Left lung (tissue), 4 donors: ENCODE measurements at regions not wholly inside any gene's neighbourhood (a gene's known extent, or its start where the extent isn't known, plus 50 kb on each side); places are given as distances from the start of the nearest gene placed in this dataset.

Source experiments
- ATAC-seq: fragments of 200-7000 bp; cut with Tn5 transposase; one replicate; pipeline ENCODE4 v1.9.1; 2020; ENCODE audit warnings: moderate library complexity
- DNase-seq, 4 donors: peaks; one replicate each; pipeline ENCODE4 v3.0.0-alpha.2; 2013 to 2020
- H3K27ac ChIP-seq, 2 donors: fragments of 200-600 bp; sonication (generic) in 1 of 2; one replicate each; pipeline versions ENCODE4 v1.5.0 to v1.8.0; 2020 to 2021
- H3K27me3 ChIP-seq, 2 donors: fragments of 200-600 bp; sonication (generic) in 1 of 2; one replicate each; pipeline versions ENCODE4 v1.5.0 to v1.8.0; 2020 to 2021
- H3K36me3 ChIP-seq, 2 donors: fragments of 200-600 bp; sonication (generic) in 1 of 2; one replicate each; pipeline versions ENCODE4 v1.5.0 to v1.8.0; 2020 to 2021
- H3K4me1 ChIP-seq, 2 donors: fragments of 200-600 bp; one replicate each; pipeline ENCODE4 v1.8.0; 2021
- H3K4me3 ChIP-seq, 2 donors: fragments of 200-600 bp; sonication (generic) in 1 of 2; one replicate each; pipeline versions ENCODE4 v1.5.0 to v1.8.0; 2020 to 2021; ENCODE audit warnings: mild to moderate bottlenecking in 1 of 2
- H3K9me3 ChIP-seq, 2 donors: fragments of 200-600 bp; sonication (generic) in 1 of 2; one replicate each; pipeline versions ENCODE4 v1.5.0 to v1.8.0; 2020 to 2021
- intact Hi-C, 2 donors: fragments of 100-400 bp; cut with DNase I; formaldehyde crosslinking; loops; one replicate each; pipeline versions ENCODE4 v1.11.2 to v1.14.2; 2022
- TF ChIP-seq, protein P1 (sequence below), 2 donors: fragments of 200-600 bp; sonication (generic) in 1 of 2; IDR thresholded peaks; one replicate each; pipeline versions ENCODE4 v1.5.0 to v1.8.0; 2021; ENCODE audit warnings: antibody characterized with exemption in 2 of 2
- donor health status: DM: no; HTN: yes; CAD: no.
- donor health status: DM: no; HTN: no; CAD: no.

DNA sequence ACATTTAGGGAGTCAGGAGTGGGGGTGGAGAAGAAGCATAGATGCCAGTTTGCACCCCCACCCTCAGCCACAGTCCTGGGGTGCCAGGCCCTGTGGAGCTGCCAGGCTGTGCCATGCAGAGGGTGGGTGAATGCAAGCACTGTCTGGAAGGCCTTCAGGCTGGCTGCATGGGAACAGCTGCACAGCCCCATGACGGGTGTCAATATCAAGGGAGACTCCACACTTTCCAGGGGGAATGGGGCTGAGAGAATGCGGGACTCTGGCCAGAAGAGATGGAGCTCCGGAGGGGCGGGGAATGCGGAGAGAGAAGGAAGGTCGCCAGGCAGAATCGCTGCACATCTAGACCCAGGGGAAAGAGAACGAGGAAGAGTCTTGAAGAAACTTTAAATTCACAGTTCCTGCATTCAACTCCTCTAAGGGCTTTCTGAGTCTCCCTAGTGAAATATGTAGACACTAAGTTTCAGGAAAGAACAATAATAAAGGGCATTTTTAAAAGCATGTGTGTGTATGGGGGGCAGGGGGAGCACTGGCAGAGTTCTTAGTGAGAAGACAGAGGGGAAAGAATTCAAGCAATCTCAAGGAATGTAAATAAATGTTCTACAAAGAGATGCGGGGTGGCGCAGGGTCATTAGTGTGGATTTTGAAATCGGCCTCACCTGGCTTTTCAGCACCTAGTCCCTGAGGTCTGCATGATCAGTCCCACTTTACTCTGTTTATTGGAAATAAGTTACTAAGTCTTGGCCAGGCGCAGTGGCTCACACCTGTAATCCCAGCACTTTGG, 59.1 kb downstream of the BOD1 start:
- Histone ChIP-seq H3K4me1 (no peaks in the 10 kb centered on the region), H3K4me3 (no peak overlapping the region), H3K27ac (no peak overlapping the region), H3K27me3 (peaks cover 0 to 62% of the 10 kb centered on the region in 2 donors), H3K36me3 (no peaks in the 10 kb centered on the region), H3K9me3 (peaks cover 0 to 9% of the 10 kb centered on the region in 2 donors)
- DNase-seq = peak in 1 of 4 donors; percentile 15
- no peak for ATAC-seq
- intact Hi-C loops = no loop called here
- TF ChIP-seq, protein P1, sequence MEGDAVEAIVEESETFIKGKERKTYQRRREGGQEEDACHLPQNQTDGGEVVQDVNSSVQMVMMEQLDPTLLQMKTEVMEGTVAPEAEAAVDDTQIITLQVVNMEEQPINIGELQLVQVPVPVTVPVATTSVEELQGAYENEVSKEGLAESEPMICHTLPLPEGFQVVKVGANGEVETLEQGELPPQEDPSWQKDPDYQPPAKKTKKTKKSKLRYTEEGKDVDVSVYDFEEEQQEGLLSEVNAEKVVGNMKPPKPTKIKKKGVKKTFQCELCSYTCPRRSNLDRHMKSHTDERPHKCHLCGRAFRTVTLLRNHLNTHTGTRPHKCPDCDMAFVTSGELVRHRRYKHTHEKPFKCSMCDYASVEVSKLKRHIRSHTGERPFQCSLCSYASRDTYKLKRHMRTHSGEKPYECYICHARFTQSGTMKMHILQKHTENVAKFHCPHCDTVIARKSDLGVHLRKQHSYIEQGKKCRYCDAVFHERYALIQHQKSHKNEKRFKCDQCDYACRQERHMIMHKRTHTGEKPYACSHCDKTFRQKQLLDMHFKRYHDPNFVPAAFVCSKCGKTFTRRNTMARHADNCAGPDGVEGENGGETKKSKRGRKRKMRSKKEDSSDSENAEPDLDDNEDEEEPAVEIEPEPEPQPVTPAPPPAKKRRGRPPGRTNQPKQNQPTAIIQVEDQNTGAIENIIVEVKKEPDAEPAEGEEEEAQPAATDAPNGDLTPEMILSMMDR (IDR thresholded peaks at IDR 0.05) = no peak

DNA sequence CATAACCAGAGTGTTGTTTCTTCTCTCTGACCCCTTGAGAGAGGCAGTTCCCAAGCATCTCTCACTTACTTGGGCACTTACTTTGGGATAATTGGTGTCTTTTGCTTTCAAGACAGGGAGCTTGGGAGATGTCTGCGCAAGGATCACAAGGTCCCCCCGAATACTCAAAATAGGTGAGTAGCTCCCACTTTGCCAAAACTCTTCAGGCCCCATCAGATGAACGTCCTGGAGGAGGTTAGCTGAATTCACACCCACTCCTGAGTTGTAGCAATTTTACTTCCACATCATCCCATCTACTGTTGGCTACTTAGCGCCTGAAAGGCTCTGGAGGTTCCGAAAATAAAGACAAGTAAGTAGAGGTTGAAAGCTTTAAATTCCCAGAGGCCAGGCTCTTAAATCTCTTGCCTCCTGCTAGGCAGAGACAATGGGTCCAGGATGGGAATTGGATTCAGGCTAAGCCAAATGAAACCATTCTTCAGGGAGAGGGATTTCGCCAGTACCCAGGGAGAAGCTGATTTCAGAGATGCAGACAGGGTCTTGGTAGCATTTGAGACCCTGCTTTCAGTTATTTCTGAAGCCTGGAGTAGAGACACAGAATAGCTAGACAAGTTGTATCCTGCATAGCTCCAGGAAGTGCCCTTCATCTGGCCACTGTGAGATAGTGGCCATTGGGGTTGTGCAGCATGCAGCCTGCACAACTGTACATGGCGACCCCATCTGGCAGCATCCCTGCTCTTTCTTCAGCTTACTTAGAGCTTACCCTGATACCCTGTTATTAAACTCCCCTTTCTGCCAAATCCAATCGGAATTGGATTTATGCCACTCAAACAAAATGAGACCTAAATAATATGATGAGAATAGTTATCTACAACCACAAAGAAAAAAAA, 60.1 kb downstream of the BOD1 start:
- TF ChIP-seq, protein P1 (IDR thresholded peaks at IDR 0.05) = no peak
- intact Hi-C loops = no loop called here
- H3K36me3 ChIP-seq = no peaks in the 10 kb centered on the region
- ATAC-seq = no peak
- H3K27me3 ChIP-seq = peaks cover 0 to 52% of the 10 kb centered on the region in 2 donors
- no peak overlapping the region for H3K4me3 ChIP-seq
- DNase-seq = no peak
- no peaks in the 10 kb centered on the region for H3K4me1 ChIP-seq
- H3K9me3 ChIP-seq = peaks cover 0 to 9% of the 10 kb centered on the region in 2 donors
- H3K27ac ChIP-seq = no peak overlapping the region

GRCh38 chr5:173554989-173555705, 61.3 kb downstream of the BOD1 start:
- Histone ChIP-seq H3K27ac (no peak overlapping the region), H3K4me3 (no peak overlapping the region), H3K27me3 (peaks cover 0 to 51% of the 10 kb centered on the region in 2 donors), H3K4me1 (no peaks in the 10 kb centered on the region), H3K36me3 (no peaks in the 10 kb centered on the region), H3K9me3 (peaks cover 0 to 4% of the 10 kb centered on the region in 2 donors)
- TF ChIP-seq, protein P1 (IDR thresholded peaks at IDR 0.05) = no peak
- intact Hi-C loops = no loop called here
- DNase-seq = no peak
- no peak for ATAC-seq

GRCh38 chr5:173554038-173554955, 62.2 kb downstream of the BOD1 start:
- ATAC-seq (no peak), DNase-seq (no peak)
- Histone ChIP-seq H3K36me3 (no peaks in the 10 kb centered on the region), H3K9me3 (no peaks in the 10 kb centered on the region), H3K27me3 (peaks cover 0 to 51% of the 10 kb centered on the region in 2 donors), H3K4me3 (no peak overlapping the region), H3K27ac (no peak overlapping the region), H3K4me1 (no peaks in the 10 kb centered on the region)
- TF ChIP-seq, protein P1 (IDR thresholded peaks at IDR 0.05) = no peak
- intact Hi-C loops = no loop called here
